Heart right ventricle (tissue), 16 donors: ENCODE measurements at regions not wholly inside any gene's neighbourhood (a gene's known extent, or its start where the extent isn't known, plus 50 kb on each side); places are given as distances from the start of the nearest gene placed in this dataset.

Source experiments
- ATAC-seq, 8 donors: fragments of 200-7000 bp; cut with Tn5 transposase; one replicate each; pipeline ENCODE4 v1.9.1; 2020; ENCODE audit warnings: mild to moderate bottlenecking in 8 of 8, moderate library complexity in 8 of 8, moderate number of reproducible peaks in 1 of 8
- DNase-seq, 2 donors: peaks; one replicate each; pipeline ENCODE4 v3.0.0-alpha.2; 2020
- H3K27ac ChIP-seq, 10 donors: fragments of 200-600 bp; sonication (generic) in 2 of 10; one replicate each; pipeline versions ENCODE4 v1.5.0 to v1.8.0; 2020 to 2022; ENCODE audit warnings: mild to moderate bottlenecking in 3 of 10
- H3K27me3 ChIP-seq, 7 donors: fragments of 200-600 bp; one replicate each; pipeline ENCODE4 v1.8.0; 2021 to 2022; ENCODE audit warnings: mild to moderate bottlenecking in 2 of 7
- H3K36me3 ChIP-seq, 9 donors: fragments of 200-600 bp; sonication (generic) in 1 of 9; one replicate each; pipeline versions ENCODE4 v1.5.0 to v1.8.0; 2020 to 2022; ENCODE audit warnings: mild to moderate bottlenecking in 2 of 9
- H3K4me1 ChIP-seq, 9 donors: fragments of 200-600 bp; sonication (generic) in 1 of 9; one replicate each; pipeline versions ENCODE4 v1.5.0 to v1.8.0; 2020 to 2022; ENCODE audit warnings: mild to moderate bottlenecking in 4 of 9
- H3K4me3 ChIP-seq, 10 donors: fragments of 200-600 bp; sonication (generic) in 2 of 10; one replicate each; pipeline versions ENCODE4 v1.5.0 to v1.8.0; 2020 to 2022; ENCODE audit warnings: mild to moderate bottlenecking in 7 of 10, moderate library complexity in 2 of 10
- H3K9me3 ChIP-seq, 11 donors: fragments of 200-600 bp in 10 of 11; sonication (generic) in 2 of 11; one replicate each; pipeline versions ENCODE4 v1.5.0 to v1.8.0; 2013 to 2022; ENCODE audit warnings: mild to moderate bottlenecking in 2 of 11, control low read depth in 1 of 11, moderate library complexity in 1 of 11
- CTCF ChIP-seq, 9 donors: fragments of 200-600 bp; sonication (generic) in 2 of 9; IDR thresholded peaks; one replicate each; pipeline versions ENCODE4 v1.5.0 to v1.8.0; 2021 to 2022; ENCODE audit warnings: antibody characterized with exemption in 9 of 9, mild to moderate bottlenecking in 5 of 9, moderate library complexity in 1 of 9
- WGBS, 2 donors: extraction: QIAGEN DNeasy Blood & Tissue Kit; methylation state at CpG; one replicate each; pipeline ENCODE4 v1.1.7; 2013; ENCODE audit warnings: inconsistent platforms in 1 of 2; 5-methylcytosine and 5-hydroxymethylcytosine counted together
- intact Hi-C, 10 donors: fragments of 100-400 bp; cut with DNase I; formaldehyde crosslinking; loops; one replicate each; pipeline versions ENCODE4 v1.11.1 to v1.14.2; 2022
- donor health status: Arrhythmogenic right ventricular cardiomyopathy.
- donor health status: ischemic (EF 13 %, LVEDD 7.1; RV severe dilation, severe dysfunction).
- donor health status: healthy with polysubstance abuse.
- donor health status: DM: no; HTN: yes; CAD: no.
- donor health status: DM: no; HTN: no; CAD: no.
- donor health status: ischemic (EF 25% LVEDD 6.9; RV normal size, moderate dysfunction).
- donor health status: ischemic (EF 25% LVEDD 5.7; RV mildly dilated, moderate dysfunction).
- donor health status: healthy.
- donor health status: DM: yes; HTN: yes; CAD: no.
- donor health status: Ischemic cardiomyopathy.
- donor health status: ischemic (EF 35%, LVEDD 5.7; RV mildly dilated, moderate dysfunction).
- donor health status: nonischemic (EF 11% LVEDD 7.7; RV severe dilation, severe dysfunction).
- donor health status: DM: yes; HTN: yes; CAD: no.
- donor health status: PGD.
- donor health status: ischemic (EF 29% LVEDD 5.4; RV normal size, mild dysfunction).
- donor health status: nonischemic (EF 23%, LVEDD 6.1; RV moderate dilation, normal function).

DNA sequence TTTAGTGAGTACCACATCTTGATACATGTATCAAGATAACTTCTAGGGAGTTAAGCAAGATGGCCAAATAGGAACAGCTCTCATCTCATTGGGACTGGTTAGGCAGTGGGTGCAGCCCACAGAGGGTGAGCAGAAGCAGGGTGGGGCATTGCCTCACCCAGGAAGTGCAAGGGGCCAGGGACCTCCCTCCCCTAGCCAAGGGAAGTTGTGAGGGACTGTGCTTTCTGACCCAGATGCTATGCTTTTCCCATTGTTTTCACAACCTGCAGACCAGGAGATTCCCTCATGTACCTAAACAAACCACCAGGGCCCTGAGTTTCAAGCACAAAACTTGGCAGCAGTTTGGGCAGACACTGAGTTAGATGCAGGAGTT is 665.0 kb upstream of the CBLB start:
- ATAC-seq = no peak
- Histone ChIP-seq H3K27me3 (no peaks in the 10 kb centered on the region), H3K36me3 (no peaks in the 10 kb centered on the region), H3K27ac (no peak overlapping the region), H3K4me1 (no peaks in the 10 kb centered on the region), H3K4me3 (no peak overlapping the region), H3K9me3 (peaks cover 0 to 16% (median 0%) of the 10 kb centered on the region in 11 donors)
- no peak for DNase-seq
- intact Hi-C loops = no loop called here
- TF ChIP-seq CTCF (IDR thresholded peaks at IDR 0.05) = no peak

- TF ChIP-seq CTCF (IDR thresholded peaks at IDR 0.05) = no peak
- Histone ChIP-seq H3K27ac (no peak overlapping the region), H3K4me1 (no peaks in the 10 kb centered on the region), H3K4me3 (no peak overlapping the region), H3K36me3 (no peaks in the 10 kb centered on the region), H3K9me3 (peaks cover 0 to 19% (median 0%) of the 10 kb centered on the region in 11 donors), H3K27me3 (no peaks in the 10 kb centered on the region)
- WGBS, 2 donors = 87 to 90% methylated on average over 9 of the region's 9 CpGs
- no peak for DNase-seq
- no peak for ATAC-seq
- intact Hi-C loops = no loop called here
These were observed 665.4 kb upstream of the CBLB start for GRCh38 chr3:106534206-106534605.

GRCh38 chr3:106540743-106541142 is 671.9 kb upstream of the CBLB start:
- no peaks in the 10 kb centered on the region for H3K36me3 ChIP-seq
- DNase-seq (no peak), ATAC-seq (no peak)
- no peaks in the 10 kb centered on the region for H3K27me3 ChIP-seq
- WGBS, 2 donors = 91 to 98% methylated on average over 3 of the region's 3 CpGs
- no peaks in the 10 kb centered on the region for H3K4me1 ChIP-seq
- no peak overlapping the region for H3K4me3 ChIP-seq
- intact Hi-C loops = no loop called here
- no peak for TF ChIP-seq CTCF (IDR thresholded peaks at IDR 0.05)
- H3K9me3 ChIP-seq = peaks cover 0 to 24% (median 0%) of the 10 kb centered on the region in 11 donors
- H3K27ac ChIP-seq = no peak overlapping the region

DNA sequence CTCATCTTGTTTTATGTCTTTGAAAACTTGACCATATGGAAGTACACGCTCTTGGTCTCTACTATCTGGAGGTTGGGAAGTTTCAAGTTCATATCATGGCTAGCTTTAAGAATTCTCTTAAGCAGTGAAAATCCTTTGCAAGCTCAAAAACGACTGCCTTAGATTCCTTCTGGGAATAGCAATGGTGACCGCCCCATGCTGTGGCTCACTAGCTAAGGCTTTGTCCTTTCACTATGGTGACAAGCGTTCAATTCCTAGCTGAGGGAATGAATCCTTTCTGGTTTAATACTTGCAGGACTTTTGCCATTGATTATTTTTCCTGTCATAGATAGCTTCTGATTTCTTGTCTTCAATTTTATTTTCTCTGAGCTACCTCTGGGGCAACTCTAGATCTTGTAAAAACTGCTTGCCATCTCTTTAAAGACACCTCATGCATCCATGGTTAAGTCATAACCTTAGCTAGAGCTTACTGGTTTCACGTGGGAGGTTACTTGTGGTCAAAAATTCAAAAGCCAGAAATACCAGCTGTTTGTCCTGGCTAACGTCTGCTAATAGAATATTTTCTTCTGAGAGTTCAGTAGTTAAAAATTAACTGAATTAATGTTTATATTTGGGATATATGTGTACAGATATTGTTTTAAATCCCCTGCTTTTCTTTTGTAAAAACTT is 673.4 kb upstream of the CBLB start:
- WGBS, 2 donors = 65 to 70% methylated on average over 6 of the region's 6 CpGs
- intact Hi-C loops = no loop called here

More for the DNA sequence above, 673.4 kb upstream of the CBLB start:
- ATAC-seq (no peak), DNase-seq (no peak)
- Histone ChIP-seq H3K4me3 (no peak overlapping the region), H3K36me3 (no peaks in the 10 kb centered on the region), H3K27ac (no peak overlapping the region), H3K4me1 (no peaks in the 10 kb centered on the region), H3K9me3 (peaks cover 0 to 26% (median 0%) of the 10 kb centered on the region in 11 donors), H3K27me3 (no peaks in the 10 kb centered on the region)
- TF ChIP-seq CTCF (IDR thresholded peaks at IDR 0.05) = no peak
